ENCODE measurements at regions not wholly inside any gene's neighbourhood (a gene's known extent, or its start where the extent isn't known, plus 50 kb on each side); places are given as distances from the start of the nearest gene placed in this dataset.

- TF ChIP-seq CEBPB (IDR thresholded peaks at IDR 0.05) (no peak), REST (IDR thresholded peaks at IDR 0.05; ENCODE audit: low read depth) (no peak), ZBTB7A (IDR thresholded peaks at IDR 0.05; ENCODE audit: low read depth) (no peak), RAD21 (IDR thresholded peaks at IDR 0.05; ENCODE audit: low read depth) (no peak), EP300 (IDR thresholded peaks at IDR 0.05; ENCODE audit: borderline replicate concordance) (no peak), EGR1 (IDR thresholded peaks at IDR 0.05) (no peak), TAF1 (IDR thresholded peaks at IDR 0.05; ENCODE audit: low read depth) (no peak), CREB1 (IDR thresholded peaks at IDR 0.05; ENCODE audit: low read depth) (no peak), MAX (IDR thresholded peaks at IDR 0.05) (no peak), USF1 (IDR thresholded peaks at IDR 0.05) (no peak), NFIC (IDR thresholded peaks at IDR 0.05) (no peak), YY1 (IDR thresholded peaks at IDR 0.05; ENCODE audit: low read depth) (no peak), FOXM1 (IDR thresholded peaks at IDR 0.05; ENCODE audit: borderline replicate concordance, low read depth) (no peak), TCF12 (IDR thresholded peaks at IDR 0.05; ENCODE audit: low read depth) (no peak), TEAD4 (IDR thresholded peaks at IDR 0.05) (no peak)
Measured at GRCh38 chr7:19322002-19322401, 176.8 kb upstream of the FERD3L start.

- TF ChIP-seq EGR1 (IDR thresholded peaks at IDR 0.05) (no peak), TEAD4 (IDR thresholded peaks at IDR 0.05) (no peak), CEBPB (IDR thresholded peaks at IDR 0.05) (no peak), TCF12 (IDR thresholded peaks at IDR 0.05; ENCODE audit: low read depth) (no peak), NFIC (IDR thresholded peaks at IDR 0.05) (no peak), USF1 (IDR thresholded peaks at IDR 0.05) (no peak), TAF1 (IDR thresholded peaks at IDR 0.05; ENCODE audit: low read depth) (no peak), YY1 (IDR thresholded peaks at IDR 0.05; ENCODE audit: low read depth) (no peak), REST (IDR thresholded peaks at IDR 0.05; ENCODE audit: low read depth) (no peak), FOXM1 (IDR thresholded peaks at IDR 0.05; ENCODE audit: borderline replicate concordance, low read depth) (no peak), EP300 (IDR thresholded peaks at IDR 0.05; ENCODE audit: borderline replicate concordance) (no peak), RAD21 (IDR thresholded peaks at IDR 0.05; ENCODE audit: low read depth) (no peak)
Measured at GRCh38 chr7:19318287-19318686, 173.1 kb upstream of the FERD3L start.

- TF ChIP-seq TCF12 (IDR thresholded peaks at IDR 0.05; ENCODE audit: low read depth): no peak
- TF ChIP-seq TEAD4 (IDR thresholded peaks at IDR 0.05): no peak
- TF ChIP-seq REST (IDR thresholded peaks at IDR 0.05; ENCODE audit: low read depth): no peak
Measured at GRCh38 chr7:19317461-19317860, 172.2 kb upstream of the FERD3L start.

- no peak for TF ChIP-seq MAX (IDR thresholded peaks at IDR 0.05)
- TF ChIP-seq TCF12 (IDR thresholded peaks at IDR 0.05; ENCODE audit: low read depth): no peak
- no peak for TF ChIP-seq EP300 (IDR thresholded peaks at IDR 0.05; ENCODE audit: borderline replicate concordance)
- no peak for TF ChIP-seq CEBPB (IDR thresholded peaks at IDR 0.05)
- TF ChIP-seq TAF1 (IDR thresholded peaks at IDR 0.05; ENCODE audit: low read depth): no peak
- no peak for TF ChIP-seq NFIC (IDR thresholded peaks at IDR 0.05)
- TF ChIP-seq USF1 (IDR thresholded peaks at IDR 0.05): no peak
- TF ChIP-seq YY1 (IDR thresholded peaks at IDR 0.05; ENCODE audit: low read depth): no peak
- TF ChIP-seq REST (IDR thresholded peaks at IDR 0.05; ENCODE audit: low read depth): no peak
- no peak for TF ChIP-seq FOXM1 (IDR thresholded peaks at IDR 0.05; ENCODE audit: borderline replicate concordance, low read depth)
- TF ChIP-seq ZBTB7A (IDR thresholded peaks at IDR 0.05; ENCODE audit: low read depth): no peak
- TF ChIP-seq CREB1 (IDR thresholded peaks at IDR 0.05; ENCODE audit: low read depth): no peak
- TF ChIP-seq TEAD4 (IDR thresholded peaks at IDR 0.05): no peak
- no peak for TF ChIP-seq RAD21 (IDR thresholded peaks at IDR 0.05; ENCODE audit: low read depth)
Measured at GRCh38 chr7:19312416-19312815, 167.2 kb upstream of the FERD3L start.

Measured in Ishikawa (cell line).